MCF 10A (cell line): ENCODE measurements at regions not wholly inside any gene's neighbourhood (a gene's known extent, or its start where the extent isn't known, plus 50 kb on each side); places are given as distances from the start of the nearest gene placed in this dataset.
"Not testable (repeated sequence)": the region's sequence is repeated elsewhere in the genome, so short reads cannot be mapped to it uniquely, and the experiment has no call there.

Source experiments
- BruUV-seq: library from RNA; stranded (reverse); fragments of 400-500 nt; replicated peaks from 2 replicates; lab custom pipeline; 2021; lab: Mats Ljungman, UMichigan
- CTCF ChIA-PET: fragments of 300-600 bp; sonication (Branson Sonifier 250); formaldehyde crosslinking; extraction: SDS; loops from one replicate; lab custom pipeline; 2021; ENCODE audit warnings: antibody characterized with exemption, inconsistent platforms; lab: Yijun Ruan, JAX
- POLR2A ChIA-PET: fragments of 300-600, 350-650 bp; sonication (Branson Sonifier 250); formaldehyde crosslinking; extraction: SDS; loops from one replicate; lab custom pipeline; 2020; ENCODE audit warnings: antibody characterized with exemption, inconsistent platforms; lab: Yijun Ruan, JAX
- DNase-seq: peaks from one replicate; pipeline ENCODE4 v3.0.0-alpha.2; 2018; ENCODE audit not compliant: unreplicated experiment
- H3K27ac Mint-ChIP-seq: one replicate; pipeline ENCODE4 v1.8.0; 2022; ENCODE audit warnings: mild to moderate bottlenecking, low read depth, mixed read lengths; ENCODE audit not compliant: unreplicated experiment
- H3K27me3 Mint-ChIP-seq: one replicate; pipeline ENCODE4 v1.8.0; 2022; ENCODE audit warnings: mixed read lengths; ENCODE audit not compliant: insufficient read depth, unreplicated experiment
- H3K36me3 Mint-ChIP-seq: one replicate; pipeline ENCODE4 v1.8.0; 2022; ENCODE audit warnings: mild to moderate bottlenecking, moderate library complexity, mixed read lengths; ENCODE audit not compliant: insufficient read depth, unreplicated experiment
- H3K4me1 Mint-ChIP-seq: one replicate; pipeline ENCODE4 v1.8.0; 2022; ENCODE audit warnings: mixed read lengths; ENCODE audit not compliant: insufficient read depth, unreplicated experiment
- H3K4me3 Mint-ChIP-seq: one replicate; pipeline ENCODE4 v1.8.0; 2022; ENCODE audit warnings: mild to moderate bottlenecking, moderate library complexity, mixed read lengths; ENCODE audit not compliant: unreplicated experiment
- H3K9me3 Mint-ChIP-seq: one replicate; pipeline ENCODE4 v1.8.0; 2022; ENCODE audit warnings: mixed read lengths; ENCODE audit not compliant: unreplicated experiment
- CTCF ChIP-seq: fragments of 200-600 bp; IDR thresholded peaks from one replicate; pipeline ENCODE4 v1.8.0; 2022; ENCODE audit warnings: antibody characterized with exemption, mild to moderate bottlenecking; ENCODE audit not compliant: unreplicated experiment
- intact Hi-C: fragments of 100-400 bp; cut with micrococcal nuclease; formaldehyde crosslinking; loops from 2 replicates; pipeline ENCODE4 v1.14.1; 2022

GRCh38 chr3:75496600-75496999, 167.5 kb upstream of the FRG2C start:
- H3K27me3 Mint-ChIP-seq, H3K36me3 Mint-ChIP-seq, POLR2A ChIA-PET, H3K9me3 Mint-ChIP-seq, DNase-seq, BruUV-seq, H3K27ac Mint-ChIP-seq, H3K4me3 Mint-ChIP-seq, H3K4me1 Mint-ChIP-seq, CTCF ChIA-PET, intact Hi-C loops: not testable (repeated sequence)

DNA sequence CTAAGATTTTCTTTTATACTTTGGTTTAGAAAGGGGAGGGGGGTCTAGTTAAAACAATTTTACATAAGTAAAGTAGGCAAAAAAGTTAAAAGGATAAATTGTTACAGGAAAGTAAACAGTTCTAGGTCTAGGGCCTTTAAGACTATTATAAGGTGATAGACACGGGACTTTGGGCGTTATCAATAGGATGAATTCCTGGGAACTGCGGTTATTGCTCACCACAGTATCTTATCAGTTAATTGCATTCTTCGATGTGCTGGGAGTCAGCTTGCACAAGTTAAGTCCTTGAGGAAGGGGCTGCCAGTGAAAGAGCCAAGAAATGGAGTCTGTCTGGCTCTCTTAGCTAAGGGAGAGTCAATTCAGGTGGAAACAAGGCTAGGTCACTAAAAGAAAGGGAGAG, 163.8 kb upstream of the FRG2C start:
- H3K27ac Mint-ChIP-seq, H3K27me3 Mint-ChIP-seq, intact Hi-C loops, DNase-seq, POLR2A ChIA-PET, H3K36me3 Mint-ChIP-seq, H3K4me1 Mint-ChIP-seq, H3K4me3 Mint-ChIP-seq, CTCF ChIA-PET, BruUV-seq: not testable (repeated sequence)
- peaks cover 20% of the 10 kb centered on the region for H3K9me3 Mint-ChIP-seq

GRCh38 chr3:75502171-75502570, 162.0 kb upstream of the FRG2C start:
- CTCF ChIA-PET: interaction anchor here (1.1 kb wide), 1 partner anchor 247 kb away, joined by 3 read pairs; no protein-coding TSS in a partner anchor
- BruUV-seq, H3K4me1 Mint-ChIP-seq, H3K27ac Mint-ChIP-seq, DNase-seq, intact Hi-C loops, H3K27me3 Mint-ChIP-seq, H3K36me3 Mint-ChIP-seq, POLR2A ChIA-PET: not testable (repeated sequence)
- Mint-ChIP-seq H3K9me3 (peaks cover 25% of the 10 kb centered on the region), H3K4me3 (peak overlapping the region; percentile 11)

- intact Hi-C loops, DNase-seq, H3K27me3 Mint-ChIP-seq, BruUV-seq, H3K27ac Mint-ChIP-seq, H3K4me1 Mint-ChIP-seq, POLR2A ChIA-PET, H3K36me3 Mint-ChIP-seq: not testable (repeated sequence)
- Mint-ChIP-seq H3K4me3 (peak overlapping the region; percentile 11), H3K9me3 (peaks cover 26% of the 10 kb centered on the region)
- CTCF ChIA-PET: interaction anchor here (0.6 to 1.1 kb wide), 2 partner anchors 248 to 343 kb away, joined by 3 read pairs; no protein-coding TSS in a partner anchor
Observed at GRCh38 chr3:75502769-75503756, 161.1 kb upstream of the FRG2C start.

DNA sequence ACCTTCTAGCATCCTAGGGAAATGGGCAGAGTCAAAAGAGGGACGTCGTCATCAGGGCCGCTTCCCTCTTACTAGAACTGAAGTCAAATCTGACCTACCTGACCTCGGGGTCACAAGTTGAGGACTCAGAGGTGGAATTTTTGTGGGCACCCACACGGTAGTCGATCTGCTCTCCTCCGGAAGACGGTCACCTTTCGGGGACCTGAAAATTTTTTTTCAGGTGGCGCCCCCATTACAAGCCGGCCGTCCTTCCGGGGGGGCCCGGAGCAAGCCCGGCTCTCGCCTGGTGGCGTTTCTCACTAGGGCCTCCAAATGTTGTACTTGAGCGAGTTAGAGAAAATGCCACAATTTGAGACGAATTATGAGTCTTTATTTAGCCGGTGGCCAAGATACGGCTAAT, 157.5 kb upstream of the FRG2C start:
- no peak for DNase-seq
- ChIA-PET CTCF (no interaction called here), POLR2A (no interaction called here)
- no peak overlapping the region for H3K27ac Mint-ChIP-seq
- no peaks in the 10 kb centered on the region for H3K27me3 Mint-ChIP-seq
- no peaks in the 10 kb centered on the region for H3K4me1 Mint-ChIP-seq
- H3K36me3 Mint-ChIP-seq: no peaks in the 10 kb centered on the region
- BruUV-seq: no TSS peak
- no peak for TF ChIP-seq CTCF
- no peak overlapping the region for H3K4me3 Mint-ChIP-seq
- intact Hi-C loops: no loop called here
- H3K9me3 Mint-ChIP-seq: peaks cover 44% of the 10 kb centered on the region

GRCh38 chr3:75507956-75508355, 156.2 kb upstream of the FRG2C start:
- CTCF ChIA-PET, BruUV-seq, intact Hi-C loops, H3K36me3 Mint-ChIP-seq, DNase-seq, H3K27me3 Mint-ChIP-seq, H3K4me1 Mint-ChIP-seq, H3K4me3 Mint-ChIP-seq, POLR2A ChIA-PET, H3K27ac Mint-ChIP-seq: not testable (repeated sequence)
- H3K9me3 Mint-ChIP-seq: peaks cover 47% of the 10 kb centered on the region

GRCh38 chr3:75527657-75528056, 136.5 kb upstream of the FRG2C start:
- intact Hi-C loops, BruUV-seq, POLR2A ChIA-PET, H3K27ac Mint-ChIP-seq, H3K27me3 Mint-ChIP-seq, DNase-seq, H3K4me1 Mint-ChIP-seq, H3K36me3 Mint-ChIP-seq, H3K4me3 Mint-ChIP-seq: not testable (repeated sequence)
- CTCF ChIA-PET: interaction anchor here (0.6 kb wide), 1 partner anchor 112 kb away, joined by 3 read pairs; no protein-coding TSS in a partner anchor
- peaks cover 40% of the 10 kb centered on the region for H3K9me3 Mint-ChIP-seq
